ENCODE measurements at regions not wholly inside any gene's neighbourhood (a gene's known extent, or its start where the extent isn't known, plus 50 kb on each side); places are given as distances from the start of the nearest gene placed in this dataset.
A peak's percentile ranks its signal among the peaks of the same experiment; 100 is the strongest.

GRCh38 chr15:38624244-38625205 lies 59.9 kb upstream of the RASGRP1 start:
- Histone ChIP-seq H3K4me2 (ENCODE audit: low read depth, low read length, poor library complexity, severe bottlenecking) (no peak overlapping the region), H3K4me1 (ENCODE audit: low read length) (peaks cover 38% of the 10 kb centered on the region), H3K27me3 (ENCODE audit: low read length) (no peaks in the 10 kb centered on the region), H2AFZ (ENCODE audit: low read length) (peak overlapping the region; percentile 44), H3K27ac (ENCODE audit: low read length) (no peak overlapping the region), H3K9ac (ENCODE audit: low read length) (no peak overlapping the region), H3K4me3 (ENCODE audit: low read length) (no peak overlapping the region), H3K79me2 (ENCODE audit: low read length) (no peaks in the 10 kb centered on the region), H3K9me3 (ENCODE audit: low read length) (no peaks in the 10 kb centered on the region), H4K20me1 (ENCODE audit: insufficient read depth, low read depth, low read length) (no peaks in the 10 kb centered on the region), H3K36me3 (ENCODE audit: insufficient read depth, low read length) (no peaks in the 10 kb centered on the region), H3K9me2 (replicated peaks; ENCODE audit: insufficient read depth, low read length) (no peaks in the 10 kb centered on the region)
- no peak for DNase-seq

- Histone ChIP-seq H3K9me2 (replicated peaks; ENCODE audit: insufficient read depth, low read length) (no peaks in the 10 kb centered on the region), H3K79me2 (ENCODE audit: low read length) (no peaks in the 10 kb centered on the region), H3K4me2 (ENCODE audit: low read depth, low read length, poor library complexity, severe bottlenecking) (peak overlapping the region; percentile 13), H3K4me3 (ENCODE audit: low read length) (no peak overlapping the region), H3K27ac (ENCODE audit: low read length) (no peak overlapping the region), H4K20me1 (ENCODE audit: insufficient read depth, low read depth, low read length) (no peaks in the 10 kb centered on the region), H3K9me3 (ENCODE audit: low read length) (no peaks in the 10 kb centered on the region), H2AFZ (ENCODE audit: low read length) (peak overlapping the region; percentile 78; the same call in 1 of the 2 replicates), H3K4me1 (ENCODE audit: low read length) (peaks cover 26% of the 10 kb centered on the region), H3K36me3 (ENCODE audit: insufficient read depth, low read length) (no peaks in the 10 kb centered on the region), H3K9ac (ENCODE audit: low read length) (no peak overlapping the region), H3K27me3 (ENCODE audit: low read length) (no peaks in the 10 kb centered on the region)
- no peak for DNase-seq
Measured at GRCh38 chr15:38625886-38626285, 61.3 kb upstream of the RASGRP1 start.

GRCh38 chr15:38626443-38627050 lies 61.9 kb upstream of the RASGRP1 start:
- Histone ChIP-seq H2AFZ (ENCODE audit: low read length) (peak overlapping the region; percentile 78), H3K36me3 (ENCODE audit: insufficient read depth, low read length) (no peaks in the 10 kb centered on the region)

GRCh38 chr15:38627689-38628277 lies 63.2 kb upstream of the RASGRP1 start:
- no peaks in the 10 kb centered on the region for H3K27me3 ChIP-seq (ENCODE audit: low read length)
- H2AFZ ChIP-seq (ENCODE audit: low read length): no peak overlapping the region
- no peaks in the 10 kb centered on the region for H3K79me2 ChIP-seq (ENCODE audit: low read length)
- no peak for DNase-seq
- H3K9me2 ChIP-seq (replicated peaks; ENCODE audit: insufficient read depth, low read length): no peaks in the 10 kb centered on the region
- H4K20me1 ChIP-seq (ENCODE audit: insufficient read depth, low read depth, low read length): no peaks in the 10 kb centered on the region
- H3K4me3 ChIP-seq (ENCODE audit: low read length): no peak overlapping the region
- H3K9ac ChIP-seq (ENCODE audit: low read length): no peak overlapping the region
- H3K36me3 ChIP-seq (ENCODE audit: insufficient read depth, low read length): no peaks in the 10 kb centered on the region
- no peak overlapping the region for H3K27ac ChIP-seq (ENCODE audit: low read length)
- peaks cover 27% of the 10 kb centered on the region for H3K4me1 ChIP-seq (ENCODE audit: low read length)
- H3K4me2 ChIP-seq (ENCODE audit: low read depth, low read length, poor library complexity, severe bottlenecking): no peak overlapping the region
- no peaks in the 10 kb centered on the region for H3K9me3 ChIP-seq (ENCODE audit: low read length)

More at GRCh38 chr15:38626443-38627050, 61.9 kb upstream of the RASGRP1 start:
- Histone ChIP-seq H3K4me3 (ENCODE audit: low read length) (no peak overlapping the region), H3K9me2 (replicated peaks; ENCODE audit: insufficient read depth, low read length) (no peaks in the 10 kb centered on the region), H3K27me3 (ENCODE audit: low read length) (no peaks in the 10 kb centered on the region), H4K20me1 (ENCODE audit: insufficient read depth, low read depth, low read length) (no peaks in the 10 kb centered on the region), H3K27ac (ENCODE audit: low read length) (no peak overlapping the region; the same call in 1 of the 2 replicates), H3K9ac (ENCODE audit: low read length) (no peak overlapping the region), H3K9me3 (ENCODE audit: low read length) (no peaks in the 10 kb centered on the region), H3K79me2 (ENCODE audit: low read length) (no peaks in the 10 kb centered on the region), H3K4me2 (ENCODE audit: low read depth, low read length, poor library complexity, severe bottlenecking) (peak overlapping the region; percentile 13), H3K4me1 (ENCODE audit: low read length) (peaks cover 24% of the 10 kb centered on the region)
- peak; percentile 50 for DNase-seq

GRCh38 chr15:38631119-38632075 lies 66.8 kb upstream of the RASGRP1 start:
- H3K4me1 ChIP-seq (ENCODE audit: low read length): peaks cover 10% of the 10 kb centered on the region
- H3K9me3 ChIP-seq (ENCODE audit: low read length): no peaks in the 10 kb centered on the region
- no peak overlapping the region for H3K27ac ChIP-seq (ENCODE audit: low read length)
- no peak overlapping the region for H3K4me2 ChIP-seq (ENCODE audit: low read depth, low read length, poor library complexity, severe bottlenecking)
- no peak for DNase-seq
- no peaks in the 10 kb centered on the region for H3K27me3 ChIP-seq (ENCODE audit: low read length)
- H3K9ac ChIP-seq (ENCODE audit: low read length): no peak overlapping the region
- no peaks in the 10 kb centered on the region for H3K9me2 ChIP-seq (replicated peaks; ENCODE audit: insufficient read depth, low read length)
- H3K79me2 ChIP-seq (ENCODE audit: low read length): no peaks in the 10 kb centered on the region
- peak overlapping the region; percentile 14; the same call in 1 of the 2 replicates for H2AFZ ChIP-seq (ENCODE audit: low read length)
- no peaks in the 10 kb centered on the region for H3K36me3 ChIP-seq (ENCODE audit: insufficient read depth, low read length)
- no peak overlapping the region for H3K4me3 ChIP-seq (ENCODE audit: low read length)
- no peaks in the 10 kb centered on the region for H4K20me1 ChIP-seq (ENCODE audit: insufficient read depth, low read depth, low read length)

GRCh38 chr15:38635170-38635569 lies 70.6 kb upstream of the RASGRP1 start:
- no peaks in the 10 kb centered on the region for H3K36me3 ChIP-seq (ENCODE audit: insufficient read depth, low read length)
- H3K79me2 ChIP-seq (ENCODE audit: low read length): no peaks in the 10 kb centered on the region
- H3K4me1 ChIP-seq (ENCODE audit: low read length): peaks cover 5% of the 10 kb centered on the region
- H3K9me2 ChIP-seq (replicated peaks; ENCODE audit: insufficient read depth, low read length): no peaks in the 10 kb centered on the region
- H3K27me3 ChIP-seq (ENCODE audit: low read length): no peaks in the 10 kb centered on the region
- no peak overlapping the region for H2AFZ ChIP-seq (ENCODE audit: low read length)
- H3K9ac ChIP-seq (ENCODE audit: low read length): no peak overlapping the region
- no peak overlapping the region for H3K4me2 ChIP-seq (ENCODE audit: low read depth, low read length, poor library complexity, severe bottlenecking)
- no peak overlapping the region for H3K4me3 ChIP-seq (ENCODE audit: low read length)
- DNase-seq: no peak
- no peaks in the 10 kb centered on the region for H4K20me1 ChIP-seq (ENCODE audit: insufficient read depth, low read depth, low read length)
- no peak overlapping the region for H3K27ac ChIP-seq (ENCODE audit: low read length)
- no peaks in the 10 kb centered on the region for H3K9me3 ChIP-seq (ENCODE audit: low read length)

GRCh38 chr15:38636597-38636996 lies 72.0 kb upstream of the RASGRP1 start:
- H3K9me3 ChIP-seq (ENCODE audit: low read length): no peaks in the 10 kb centered on the region
- no peak overlapping the region for H2AFZ ChIP-seq (ENCODE audit: low read length)
- H4K20me1 ChIP-seq (ENCODE audit: insufficient read depth, low read depth, low read length): no peaks in the 10 kb centered on the region
- H3K36me3 ChIP-seq (ENCODE audit: insufficient read depth, low read length): no peaks in the 10 kb centered on the region
- DNase-seq: no peak
- no peaks in the 10 kb centered on the region for H3K79me2 ChIP-seq (ENCODE audit: low read length)
- H3K9ac ChIP-seq (ENCODE audit: low read length): no peak overlapping the region
- H3K4me2 ChIP-seq (ENCODE audit: low read depth, low read length, poor library complexity, severe bottlenecking): no peak overlapping the region
- H3K9me2 ChIP-seq (replicated peaks; ENCODE audit: insufficient read depth, low read length): no peaks in the 10 kb centered on the region
- peaks cover 2% of the 10 kb centered on the region for H3K4me1 ChIP-seq (ENCODE audit: low read length)
- no peaks in the 10 kb centered on the region for H3K27me3 ChIP-seq (ENCODE audit: low read length)
- H3K27ac ChIP-seq (ENCODE audit: low read length): no peak overlapping the region
- H3K4me3 ChIP-seq (ENCODE audit: low read length): no peak overlapping the region

All from Karpas-422 (cell line).